ENCODE measurements at regions not wholly inside any gene's neighbourhood (a gene's known extent, or its start where the extent isn't known, plus 50 kb on each side); places are given as distances from the start of the nearest gene placed in this dataset.
"Not testable (repeated sequence)": the region's sequence is repeated elsewhere in the genome, so short reads cannot be mapped to it uniquely, and the experiment has no call there.

DNA sequence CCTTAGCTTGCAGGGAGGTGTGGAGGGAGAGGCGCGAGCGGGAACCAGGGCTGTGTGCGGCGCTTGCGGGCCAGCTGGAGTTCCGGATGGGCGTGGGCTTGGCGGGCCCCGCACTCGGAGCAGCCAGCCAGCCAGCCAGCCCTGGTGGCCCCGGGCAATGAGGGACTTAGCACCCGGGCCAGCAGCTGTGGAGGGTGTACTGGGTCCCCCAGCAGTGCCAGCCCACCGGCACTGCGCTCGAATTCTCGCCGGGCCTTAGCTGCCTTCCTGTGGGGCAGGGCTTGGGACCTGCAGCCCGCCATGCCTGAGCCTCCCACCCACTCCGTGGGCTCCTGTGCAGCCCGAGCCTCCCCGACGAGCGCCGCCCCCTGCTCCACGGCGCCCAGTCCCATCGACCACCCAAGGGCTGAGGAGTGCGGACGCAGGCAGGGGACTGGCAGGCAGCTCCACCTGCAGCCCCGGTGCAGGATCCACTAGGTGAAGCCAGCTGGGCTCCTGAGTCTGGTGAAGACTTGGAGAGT, 462.2 kb downstream of the ACTL7B start:
- ATAC-seq (replicated peaks); H3K27me3 Mint-ChIP-seq; H3K27ac Mint-ChIP-seq; H3K36me3 Mint-ChIP-seq (ENCODE audit: low read depth); H3K4me3 Mint-ChIP-seq; H3K9me3 Mint-ChIP-seq; H3K4me1 Mint-ChIP-seq: not testable (repeated sequence)

DNA sequence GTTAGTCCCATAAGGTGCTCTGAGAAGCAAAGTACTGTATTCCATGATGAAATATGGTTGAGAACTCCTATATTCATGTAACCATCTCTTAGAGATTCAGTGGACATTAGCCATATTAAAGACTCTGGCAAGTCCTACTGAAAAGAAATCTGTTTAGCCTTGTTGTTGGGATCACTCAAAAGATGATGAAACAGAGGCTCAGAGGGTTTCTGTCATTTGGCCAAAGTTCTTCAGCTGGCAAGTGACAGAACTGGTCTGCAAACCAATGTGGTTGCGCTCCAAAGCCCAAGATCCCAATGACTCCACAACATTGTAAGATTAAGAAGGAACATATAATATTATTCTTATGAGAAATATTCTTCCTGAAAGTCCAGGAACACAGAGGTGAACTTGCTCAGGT, 462.9 kb downstream of the ACTL7B start:
- H3K9me3 Mint-ChIP-seq: no peaks in the 10 kb centered on the region
- no peaks in the 10 kb centered on the region for H3K4me1 Mint-ChIP-seq
- no peaks in the 10 kb centered on the region for H3K27me3 Mint-ChIP-seq
- no peaks in the 10 kb centered on the region for H3K36me3 Mint-ChIP-seq (ENCODE audit: low read depth)
- no peak overlapping the region for H3K4me3 Mint-ChIP-seq
- H3K27ac Mint-ChIP-seq: no peak overlapping the region
- ATAC-seq (replicated peaks): no peak

DNA sequence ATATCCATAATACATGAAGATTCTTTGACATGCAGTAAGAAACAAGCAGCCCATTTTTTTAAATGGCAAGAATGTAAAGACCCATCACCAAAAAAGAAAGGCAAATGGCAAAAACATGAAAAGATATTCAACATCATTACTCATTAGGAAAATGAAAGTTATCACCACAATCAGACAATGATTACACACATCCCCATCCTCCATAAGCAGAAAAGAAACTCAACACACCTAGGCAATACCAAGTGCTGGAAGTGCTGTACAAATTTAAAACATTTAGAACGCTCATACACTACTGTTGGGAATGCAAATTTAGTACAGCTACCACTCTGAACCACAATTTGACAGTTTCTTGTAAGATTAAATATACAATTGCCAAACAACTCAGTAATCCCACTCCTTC, 466.7 kb downstream of the ACTL7B start:
- H3K27ac Mint-ChIP-seq: no peak overlapping the region
- H3K36me3 Mint-ChIP-seq (ENCODE audit: low read depth): no peaks in the 10 kb centered on the region
- no peaks in the 10 kb centered on the region for H3K9me3 Mint-ChIP-seq
- no peak for ATAC-seq (replicated peaks)
- H3K4me3 Mint-ChIP-seq: no peak overlapping the region
- no peaks in the 10 kb centered on the region for H3K27me3 Mint-ChIP-seq
- no peaks in the 10 kb centered on the region for H3K4me1 Mint-ChIP-seq

DNA sequence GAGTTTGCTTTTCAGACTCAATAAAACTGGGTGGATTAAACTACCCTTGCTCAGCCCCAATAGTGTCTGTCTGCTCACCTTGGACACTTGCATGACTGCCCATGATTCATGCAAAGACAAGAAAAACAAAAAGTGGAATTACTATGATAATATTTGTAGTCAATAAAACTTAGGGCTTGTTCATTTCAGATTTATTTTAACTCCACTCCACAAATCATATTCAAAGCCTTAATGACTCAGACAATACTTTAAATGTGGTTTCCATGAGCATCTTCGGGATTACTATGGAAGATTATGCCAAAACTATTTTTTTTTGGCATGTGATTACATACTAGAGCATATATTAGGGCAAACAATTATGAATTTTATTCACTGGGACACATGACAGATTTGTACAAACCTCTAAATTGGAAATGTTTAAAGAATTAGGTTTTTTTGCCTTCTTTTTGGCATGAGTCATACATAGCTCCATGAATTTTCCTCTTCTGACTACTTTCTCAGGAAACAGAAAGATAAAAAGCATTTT, 468.9 kb downstream of the ACTL7B start:
- H3K9me3 Mint-ChIP-seq: no peaks in the 10 kb centered on the region
- no peak overlapping the region for H3K4me3 Mint-ChIP-seq
- no peaks in the 10 kb centered on the region for H3K27me3 Mint-ChIP-seq
- H3K27ac Mint-ChIP-seq: no peak overlapping the region
- no peaks in the 10 kb centered on the region for H3K4me1 Mint-ChIP-seq
- ATAC-seq (replicated peaks): no peak
- H3K36me3 Mint-ChIP-seq (ENCODE audit: low read depth): no peaks in the 10 kb centered on the region

DNA sequence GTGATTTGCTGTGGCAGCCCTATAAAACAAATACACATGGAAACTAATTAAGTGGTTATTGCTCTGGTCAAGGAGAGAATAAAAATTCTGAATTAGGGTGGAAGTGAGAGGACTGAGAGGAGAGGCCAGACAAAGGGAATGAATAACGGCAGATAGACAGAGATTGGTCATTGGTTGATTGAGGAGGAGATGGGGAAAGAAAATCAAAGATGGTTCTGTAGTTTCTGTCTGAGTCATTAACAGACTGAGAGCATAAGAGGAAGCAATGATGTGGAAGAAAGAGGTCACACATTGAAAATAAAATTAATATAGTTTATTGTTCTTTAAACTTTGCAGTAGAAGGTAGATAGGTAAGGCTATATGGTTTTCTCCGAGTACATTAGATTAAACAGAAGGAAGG, 469.8 kb downstream of the ACTL7B start:
- ATAC-seq (replicated peaks): no peak
- Mint-ChIP-seq H3K4me1 (no peaks in the 10 kb centered on the region), H3K27ac (no peak overlapping the region), H3K36me3 (ENCODE audit: low read depth) (no peaks in the 10 kb centered on the region), H3K4me3 (no peak overlapping the region), H3K27me3 (no peaks in the 10 kb centered on the region), H3K9me3 (no peaks in the 10 kb centered on the region)

DNA sequence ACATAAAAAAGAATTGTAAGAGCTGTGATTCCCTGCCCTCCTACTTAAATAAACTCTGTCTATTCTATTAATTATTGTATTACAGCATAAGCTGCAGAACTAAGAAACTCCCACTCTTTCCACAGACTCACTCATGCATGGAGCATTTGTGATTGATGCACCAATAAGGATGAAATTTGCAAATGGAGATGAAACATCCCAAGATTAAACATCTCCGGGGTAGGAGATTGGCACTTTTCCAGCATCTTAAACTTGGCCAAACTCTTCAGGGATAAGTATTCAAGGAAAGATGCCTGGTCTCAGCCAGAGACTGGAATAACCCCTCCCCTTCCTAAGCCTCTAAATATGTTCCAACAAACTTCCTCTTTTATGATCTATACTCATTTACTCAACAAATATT, 472.0 kb downstream of the ACTL7B start:
- Mint-ChIP-seq H3K27me3 (no peaks in the 10 kb centered on the region), H3K27ac (no peak overlapping the region), H3K4me3 (no peak overlapping the region), H3K36me3 (ENCODE audit: low read depth) (no peaks in the 10 kb centered on the region), H3K4me1 (no peaks in the 10 kb centered on the region), H3K9me3 (no peaks in the 10 kb centered on the region)
- no peak for ATAC-seq (replicated peaks)

DNA sequence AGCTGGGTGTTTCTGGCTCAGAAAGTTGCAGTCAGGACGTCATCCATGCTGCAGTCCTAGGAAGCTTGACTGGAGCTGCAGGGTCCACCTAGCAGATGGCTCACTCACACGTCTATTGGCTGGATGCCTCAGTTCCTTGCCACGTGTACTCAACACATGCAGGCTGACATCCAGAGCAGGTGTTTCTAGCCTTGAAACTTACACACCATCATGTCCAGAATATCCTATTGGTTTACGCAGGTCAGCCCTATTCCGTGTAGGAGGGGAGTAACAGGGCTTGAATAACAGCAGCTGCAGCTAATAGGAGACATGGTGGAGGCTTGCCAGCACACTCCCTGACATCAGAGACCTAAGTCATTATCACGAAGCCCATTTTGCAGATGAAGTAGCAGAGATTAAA, 473.5 kb downstream of the ACTL7B start:
- Mint-ChIP-seq H3K27me3 (no peaks in the 10 kb centered on the region), H3K27ac (no peak overlapping the region), H3K36me3 (ENCODE audit: low read depth) (no peaks in the 10 kb centered on the region), H3K9me3 (peaks cover 3% of the 10 kb centered on the region), H3K4me3 (no peak overlapping the region), H3K4me1 (no peaks in the 10 kb centered on the region)
- no peak for ATAC-seq (replicated peaks)

DNA sequence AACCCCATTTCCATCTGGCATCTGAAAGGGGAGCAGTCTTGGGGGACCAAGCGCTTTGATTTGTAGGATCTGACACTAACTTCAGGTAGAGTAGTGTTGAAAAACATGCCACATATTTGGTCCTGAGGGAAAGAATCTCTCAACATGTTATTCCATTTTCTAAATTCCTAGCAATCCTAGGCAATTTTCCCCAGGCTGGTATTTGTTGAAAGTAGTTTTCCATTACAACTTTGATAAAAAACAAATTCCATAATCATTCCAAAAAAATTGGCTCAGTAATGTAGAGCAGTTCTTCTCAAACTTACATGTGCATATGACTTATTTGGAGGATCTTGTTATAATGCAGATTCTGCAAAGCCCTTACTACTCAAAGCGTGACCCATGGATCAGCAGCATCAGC, 477.9 kb downstream of the ACTL7B start:
- ATAC-seq (replicated peaks): no peak
- H3K27ac Mint-ChIP-seq: no peak overlapping the region
- H3K27me3 Mint-ChIP-seq: peaks cover 4% of the 10 kb centered on the region
- H3K4me3 Mint-ChIP-seq: no peak overlapping the region
- H3K36me3 Mint-ChIP-seq (ENCODE audit: low read depth): no peaks in the 10 kb centered on the region
- no peaks in the 10 kb centered on the region for H3K4me1 Mint-ChIP-seq
- peaks cover 8% of the 10 kb centered on the region for H3K9me3 Mint-ChIP-seq

DNA sequence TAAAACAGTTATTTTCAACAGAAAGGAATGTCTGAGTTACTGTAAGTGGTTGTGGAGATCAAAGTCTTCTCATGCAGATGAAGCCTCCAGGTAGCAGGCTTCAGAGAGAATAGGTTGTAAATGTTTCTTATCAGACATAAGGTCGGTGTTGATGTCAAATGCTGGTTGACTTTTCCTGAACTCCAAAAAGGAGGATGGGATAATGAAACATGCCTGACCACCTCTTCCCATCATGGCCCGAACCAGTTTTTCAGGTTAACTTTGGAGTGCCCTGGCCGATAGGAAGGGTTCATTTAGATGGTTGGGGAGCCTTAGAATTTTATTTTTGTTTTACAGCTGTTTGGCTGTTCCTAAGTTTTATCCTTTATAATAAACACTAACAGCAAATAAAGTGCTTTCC, 478.4 kb downstream of the ACTL7B start:
- H3K36me3 Mint-ChIP-seq (ENCODE audit: low read depth): no peaks in the 10 kb centered on the region
- peaks cover 4% of the 10 kb centered on the region for H3K27me3 Mint-ChIP-seq
- no peak overlapping the region for H3K4me3 Mint-ChIP-seq
- ATAC-seq (replicated peaks): no peak
- peaks cover 8% of the 10 kb centered on the region for H3K9me3 Mint-ChIP-seq
- H3K27ac Mint-ChIP-seq: no peak overlapping the region
- no peaks in the 10 kb centered on the region for H3K4me1 Mint-ChIP-seq

DNA sequence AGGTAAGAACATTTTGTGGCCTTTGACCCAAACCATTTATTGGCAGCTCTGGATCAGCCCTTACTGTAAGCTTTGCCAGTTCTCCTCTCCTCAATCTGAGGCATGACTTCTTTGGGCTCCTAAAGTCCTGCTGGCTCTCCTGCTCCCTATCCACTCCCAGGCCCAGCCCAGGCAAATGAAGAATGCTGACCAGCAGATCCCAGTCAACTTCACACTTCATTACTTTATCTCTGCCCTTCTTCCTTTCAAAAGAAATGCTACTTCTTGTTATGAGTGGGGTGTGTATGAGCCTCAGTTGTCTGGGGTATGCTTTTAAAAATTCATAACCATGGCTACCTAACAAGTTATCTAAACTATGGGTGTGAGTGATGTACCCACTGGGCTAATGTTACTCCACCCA, 479.6 kb downstream of the ACTL7B start:
- peaks cover 4% of the 10 kb centered on the region for H3K27me3 Mint-ChIP-seq
- no peaks in the 10 kb centered on the region for H3K36me3 Mint-ChIP-seq (ENCODE audit: low read depth)
- ATAC-seq (replicated peaks): no peak
- H3K4me1 Mint-ChIP-seq: no peaks in the 10 kb centered on the region
- H3K4me3 Mint-ChIP-seq: no peak overlapping the region
- H3K9me3 Mint-ChIP-seq: peaks cover 8% of the 10 kb centered on the region
- no peak overlapping the region for H3K27ac Mint-ChIP-seq

DNA sequence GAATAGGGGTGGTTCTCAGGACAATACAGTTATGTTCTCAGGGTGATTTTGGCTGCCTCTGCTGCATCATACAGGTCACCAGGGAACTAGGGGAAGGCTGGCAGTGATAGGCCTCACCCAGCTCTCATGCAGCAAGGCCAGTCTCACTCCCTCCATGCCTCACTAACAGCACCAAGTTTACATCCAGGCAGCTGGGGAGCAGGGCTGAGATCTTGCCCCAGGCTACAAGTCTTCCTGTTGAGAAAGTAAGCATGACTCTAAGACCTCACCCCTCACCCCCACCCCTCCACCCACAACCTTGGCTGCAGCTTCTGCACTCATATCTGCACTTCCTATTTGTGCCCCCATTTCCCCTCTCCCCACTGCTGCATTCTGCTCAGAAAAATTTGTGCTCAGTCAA, 481.2 kb downstream of the ACTL7B start:
- H3K36me3 Mint-ChIP-seq (ENCODE audit: low read depth): no peaks in the 10 kb centered on the region
- no peak overlapping the region for H3K4me3 Mint-ChIP-seq
- peaks cover 14% of the 10 kb centered on the region for H3K9me3 Mint-ChIP-seq
- no peaks in the 10 kb centered on the region for H3K4me1 Mint-ChIP-seq
- ATAC-seq (replicated peaks): no peak
- peaks cover 4% of the 10 kb centered on the region for H3K27me3 Mint-ChIP-seq
- no peak overlapping the region for H3K27ac Mint-ChIP-seq

DNA sequence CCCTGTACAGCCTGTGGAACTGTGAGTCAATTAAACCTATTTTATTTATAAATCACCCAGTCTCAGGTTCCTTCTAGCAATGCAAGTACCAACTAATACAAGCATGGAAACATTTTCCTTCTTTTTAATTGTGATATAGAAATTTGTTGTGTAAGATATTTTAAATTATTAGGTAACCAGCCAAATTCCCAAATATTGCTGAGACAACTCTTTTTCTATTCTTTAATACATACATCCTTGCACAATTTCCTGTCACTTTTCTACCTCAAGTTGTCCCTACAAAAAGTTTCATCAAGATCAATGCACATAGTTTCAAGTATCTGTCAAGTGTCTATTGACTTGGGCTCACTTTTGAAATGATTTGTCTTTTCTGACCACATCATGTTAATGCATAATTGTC, 488.6 kb downstream of the ACTL7B start:
- no peak for ATAC-seq (replicated peaks)
- Mint-ChIP-seq H3K27me3 (no peaks in the 10 kb centered on the region), H3K36me3 (ENCODE audit: low read depth) (no peaks in the 10 kb centered on the region), H3K27ac (no peak overlapping the region), H3K9me3 (peaks cover 15% of the 10 kb centered on the region), H3K4me3 (no peak overlapping the region), H3K4me1 (no peaks in the 10 kb centered on the region)

DNA sequence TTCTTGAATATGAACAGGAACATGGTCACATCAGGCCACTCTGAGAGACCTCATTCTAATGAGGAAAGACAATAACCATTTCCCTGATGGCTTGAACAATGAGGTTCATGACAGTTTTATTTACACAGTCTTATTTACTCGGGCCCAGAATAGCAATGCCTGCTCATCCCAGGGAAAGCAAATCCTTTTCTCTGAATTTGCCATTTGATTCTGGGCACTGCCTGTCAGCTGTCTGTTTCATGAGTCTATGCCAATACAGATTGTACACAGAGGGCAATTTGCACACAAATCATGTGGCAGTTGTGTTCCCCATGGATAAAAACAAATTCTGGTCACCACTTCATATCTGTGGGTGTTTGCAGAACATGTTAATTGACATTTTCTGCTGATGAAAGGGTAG, 492.5 kb downstream of the ACTL7B start:
- H3K27ac Mint-ChIP-seq: no peak overlapping the region
- H3K36me3 Mint-ChIP-seq (ENCODE audit: low read depth): no peaks in the 10 kb centered on the region
- no peaks in the 10 kb centered on the region for H3K4me1 Mint-ChIP-seq
- peaks cover 12% of the 10 kb centered on the region for H3K9me3 Mint-ChIP-seq
- no peaks in the 10 kb centered on the region for H3K27me3 Mint-ChIP-seq
- no peak for ATAC-seq (replicated peaks)
- H3K4me3 Mint-ChIP-seq: no peak overlapping the region

DNA sequence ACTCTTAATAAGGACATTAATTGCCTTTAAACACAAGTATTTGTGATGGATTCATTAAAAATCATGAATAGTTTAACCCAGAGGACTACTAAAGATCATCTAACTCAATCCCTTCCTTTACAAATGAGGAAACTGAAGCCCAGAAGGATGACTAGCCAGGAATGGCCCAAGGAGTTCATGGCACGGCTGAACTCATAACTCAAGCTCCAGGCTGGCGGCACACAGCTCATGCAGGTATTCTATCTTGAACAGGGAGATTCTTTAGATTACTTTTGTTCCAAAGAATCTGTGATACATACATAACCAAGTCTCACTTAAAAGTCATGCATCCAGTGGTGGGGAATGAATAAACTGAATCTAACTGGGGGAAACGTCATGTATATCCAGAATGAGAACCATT, 495.5 kb downstream of the ACTL7B start:
- ATAC-seq (replicated peaks): no peak
- peaks cover 11% of the 10 kb centered on the region for H3K9me3 Mint-ChIP-seq
- no peak overlapping the region for H3K4me3 Mint-ChIP-seq
- H3K4me1 Mint-ChIP-seq: no peaks in the 10 kb centered on the region
- H3K27me3 Mint-ChIP-seq: no peaks in the 10 kb centered on the region
- H3K36me3 Mint-ChIP-seq (ENCODE audit: low read depth): no peaks in the 10 kb centered on the region
- H3K27ac Mint-ChIP-seq: no peak overlapping the region

DNA sequence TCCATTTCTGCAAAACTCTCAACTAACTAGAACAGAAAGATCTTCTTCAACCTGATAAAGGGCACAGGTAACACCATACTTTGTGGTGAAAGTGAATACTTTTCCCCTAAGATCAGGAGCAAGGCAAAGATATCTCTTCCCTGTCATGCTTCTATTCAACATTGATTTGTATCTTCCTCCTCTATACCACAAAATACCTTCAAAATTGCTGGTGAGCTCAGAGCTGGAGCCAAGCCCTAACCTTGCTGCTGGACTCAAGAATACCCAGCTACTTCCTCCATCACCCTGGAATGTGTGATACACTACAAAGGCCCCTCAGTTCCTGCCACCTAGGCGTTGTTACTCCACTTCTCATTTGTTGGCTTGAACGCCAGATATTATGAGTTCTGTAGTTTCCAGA, 499.0 kb downstream of the ACTL7B start:
- peaks cover 18% of the 10 kb centered on the region for H3K9me3 Mint-ChIP-seq
- H3K27me3 Mint-ChIP-seq: no peaks in the 10 kb centered on the region
- no peaks in the 10 kb centered on the region for H3K4me1 Mint-ChIP-seq
- ATAC-seq (replicated peaks): no peak
- H3K36me3 Mint-ChIP-seq (ENCODE audit: low read depth): no peaks in the 10 kb centered on the region
- H3K27ac Mint-ChIP-seq: no peak overlapping the region
- no peak overlapping the region for H3K4me3 Mint-ChIP-seq

DNA sequence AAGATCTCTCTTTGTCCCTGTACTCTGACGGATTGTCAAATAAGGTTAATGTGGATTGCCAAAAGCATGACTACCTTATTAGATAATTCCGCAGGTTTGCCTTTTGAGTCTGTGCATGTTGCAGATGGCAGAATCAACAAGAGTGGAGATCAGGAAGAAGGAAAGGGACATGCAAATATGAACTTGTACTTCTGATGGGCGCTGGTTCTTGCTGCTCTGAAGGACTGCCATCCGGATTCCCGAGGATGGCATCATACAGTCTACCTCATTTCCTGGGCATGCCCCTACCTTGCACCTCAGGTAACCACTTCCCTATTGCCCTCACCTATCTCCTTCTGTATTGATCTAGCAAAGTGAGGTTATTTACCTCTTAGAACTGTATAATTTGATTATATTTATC, 504.2 kb downstream of the ACTL7B start:
- Mint-ChIP-seq H3K4me1 (no peaks in the 10 kb centered on the region), H3K27me3 (no peaks in the 10 kb centered on the region), H3K9me3 (peaks cover 10% of the 10 kb centered on the region), H3K36me3 (ENCODE audit: low read depth) (no peaks in the 10 kb centered on the region), H3K4me3 (no peak overlapping the region), H3K27ac (no peak overlapping the region)
- ATAC-seq (replicated peaks): no peak
